Hepatocyte (in vitro differentiated cells): ENCODE measurements at regions not wholly inside any gene's neighbourhood (a gene's known extent, or its start where the extent isn't known, plus 50 kb on each side); places are given as distances from the start of the nearest gene placed in this dataset.

ENCODE experiments used
- EZH2phosphoT487 ChIP-seq: fragments of 200-600 bp; sonication (generic); IDR thresholded peaks from one replicate; pipeline ENCODE4 v1.6.1; 2018; ENCODE audit warnings: antibody characterized with exemption, mild to moderate bottlenecking, low read depth, moderate library complexity; ENCODE audit not compliant: unreplicated experiment, severe bottlenecking
- TF ChIP-seq, protein P1 (sequence below): fragments of 200-600 bp; sonication (generic); IDR thresholded peaks from 2 replicates; pipeline ENCODE4 v1.5.1; 2016; ENCODE audit warnings: antibody characterized with exemption, mild to moderate bottlenecking; ENCODE audit not compliant: poor library complexity

DNA sequence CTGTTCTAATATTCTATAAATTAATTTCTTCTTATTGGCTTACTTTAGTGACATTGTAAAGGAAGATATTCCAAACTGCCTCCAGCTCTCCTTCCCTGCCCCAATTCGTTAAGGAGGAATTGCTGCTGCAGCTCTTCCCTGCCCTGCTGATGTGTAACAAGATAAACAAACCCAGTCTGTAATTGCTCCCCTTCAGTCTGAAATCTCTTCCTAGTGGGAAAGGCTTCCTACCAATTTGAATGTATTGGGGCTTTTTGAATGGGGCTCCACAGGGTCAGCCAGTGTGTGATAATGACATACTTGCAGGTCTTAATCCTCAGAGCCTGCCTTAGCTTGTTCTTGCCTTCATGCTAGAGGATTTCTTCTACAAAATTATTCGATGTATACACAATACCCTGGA lies 849.9 kb upstream of the GHITM start:
- TF ChIP-seq, protein P1, sequence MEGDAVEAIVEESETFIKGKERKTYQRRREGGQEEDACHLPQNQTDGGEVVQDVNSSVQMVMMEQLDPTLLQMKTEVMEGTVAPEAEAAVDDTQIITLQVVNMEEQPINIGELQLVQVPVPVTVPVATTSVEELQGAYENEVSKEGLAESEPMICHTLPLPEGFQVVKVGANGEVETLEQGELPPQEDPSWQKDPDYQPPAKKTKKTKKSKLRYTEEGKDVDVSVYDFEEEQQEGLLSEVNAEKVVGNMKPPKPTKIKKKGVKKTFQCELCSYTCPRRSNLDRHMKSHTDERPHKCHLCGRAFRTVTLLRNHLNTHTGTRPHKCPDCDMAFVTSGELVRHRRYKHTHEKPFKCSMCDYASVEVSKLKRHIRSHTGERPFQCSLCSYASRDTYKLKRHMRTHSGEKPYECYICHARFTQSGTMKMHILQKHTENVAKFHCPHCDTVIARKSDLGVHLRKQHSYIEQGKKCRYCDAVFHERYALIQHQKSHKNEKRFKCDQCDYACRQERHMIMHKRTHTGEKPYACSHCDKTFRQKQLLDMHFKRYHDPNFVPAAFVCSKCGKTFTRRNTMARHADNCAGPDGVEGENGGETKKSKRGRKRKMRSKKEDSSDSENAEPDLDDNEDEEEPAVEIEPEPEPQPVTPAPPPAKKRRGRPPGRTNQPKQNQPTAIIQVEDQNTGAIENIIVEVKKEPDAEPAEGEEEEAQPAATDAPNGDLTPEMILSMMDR: no peak
- no peak for TF ChIP-seq EZH2phosphoT487
